Lower leg skin (tissue), 4 donors: ENCODE measurements at regions not wholly inside any gene's neighbourhood (a gene's known extent, or its start where the extent isn't known, plus 50 kb on each side); places are given as distances from the start of the nearest gene placed in this dataset.

Experiments used
- DNase-seq, 2 donors: peaks; one replicate each; pipeline ENCODE4 v3.0.0-alpha.2; 2019; ENCODE audit warnings: low spot score in 2 of 2
- H3K4me3 ChIP-seq: fragments of 200-600 bp; sonication (generic); 2 replicates; pipeline ENCODE4 v1.5.1; 2017; ENCODE audit warnings: mild to moderate bottlenecking, low read depth; ENCODE audit not compliant: poor library complexity, severe bottlenecking
- CTCF ChIP-seq, 3 donors: fragments of 450-650 bp; IDR thresholded peaks; one replicate each; pipeline ENCODE4 v1.5.1; 2016; ENCODE audit warnings: antibody characterized with exemption in 3 of 3, mild to moderate bottlenecking in 3 of 3, moderate library complexity in 2 of 3
- POLR2A ChIP-seq, 2 donors: fragments of 450-650 bp; IDR thresholded peaks; one replicate each; pipeline ENCODE4 v1.6.1; 2016 to 2017; ENCODE audit warnings: antibody characterized with exemption in 2 of 2, mild to moderate bottlenecking in 1 of 2, moderate library complexity in 1 of 2
- WGBS, 2 donors: methylation state at CpG; one replicate each; pipeline ENCODE4 v1.1.5; 2018; 5-methylcytosine and 5-hydroxymethylcytosine counted together
- intact Hi-C: fragments of 100-400 bp; cut with DNase I; formaldehyde crosslinking; loops from one replicate; pipeline ENCODE4 v1.15.0; 2023; ENCODE audit warnings: low total_unique reads

DNA sequence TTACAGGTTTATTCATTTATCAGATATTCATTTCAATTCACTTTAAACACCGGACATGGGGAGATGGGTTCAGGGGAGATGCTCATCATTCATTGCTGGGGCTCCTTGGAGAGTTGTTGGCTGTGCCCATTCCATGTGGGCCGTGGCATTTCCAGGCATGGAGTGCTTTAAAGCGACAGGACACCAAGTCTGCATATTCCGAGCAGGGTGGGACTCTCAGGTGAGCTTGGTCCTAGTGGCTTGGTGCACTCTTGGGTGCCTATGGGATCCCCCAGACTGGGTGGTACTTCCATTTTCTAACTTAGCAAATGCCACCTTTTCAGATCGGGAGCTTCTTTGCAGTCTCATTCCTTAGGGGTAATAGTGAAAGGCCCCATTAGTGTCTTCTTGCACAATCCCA, 619.5 kb upstream of the CADM1 start:
- H3K4me3 ChIP-seq: no peak overlapping the region
- TF ChIP-seq CTCF (IDR thresholded peaks at IDR 0.05) (no peak), POLR2A (IDR thresholded peaks at IDR 0.05) (no peak)
- WGBS, 2 donors: 91 to 92% methylated on average over 5 of the region's 5 CpGs
- DNase-seq: peak in 1 of 2 donors; percentile 25
- intact Hi-C loops: no loop called here

DNA sequence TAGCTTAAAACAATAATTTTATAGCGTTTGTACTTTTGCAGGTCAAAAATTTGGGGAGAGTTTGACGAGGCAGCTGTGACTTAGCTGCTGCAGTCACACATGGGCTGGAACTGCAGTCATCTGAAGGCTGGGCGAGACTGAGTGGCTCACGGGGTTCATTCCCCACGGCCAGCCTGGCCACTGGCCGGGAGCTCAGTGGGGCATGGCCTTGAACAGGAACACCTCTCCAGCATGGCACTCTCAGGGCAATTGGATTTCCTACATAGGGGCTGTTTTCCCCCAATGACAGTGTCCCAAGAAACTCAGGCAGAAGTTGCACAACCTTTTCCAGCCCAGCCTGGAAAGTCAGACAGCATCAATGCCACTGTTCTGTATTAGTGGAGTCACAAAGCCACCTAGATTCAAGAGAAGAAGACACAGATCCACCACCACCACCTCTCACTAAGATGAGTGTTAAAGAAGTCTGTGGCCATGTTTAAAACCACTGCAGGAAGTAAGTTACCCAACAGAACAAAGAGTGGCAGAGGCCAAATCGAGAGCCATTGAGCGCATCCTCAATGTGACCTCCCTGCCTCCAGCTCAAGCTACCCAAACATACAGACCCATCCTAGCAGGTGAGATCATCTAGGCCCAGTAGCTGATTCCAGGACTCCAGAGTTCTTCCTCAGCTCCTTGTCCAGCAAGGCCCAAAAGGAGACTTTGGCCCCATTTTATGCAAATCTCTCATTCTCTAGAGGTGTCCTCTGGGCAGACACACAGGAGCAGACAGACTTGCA, 618.7 kb upstream of the CADM1 start:
- DNase-seq: peak in 1 of 2 donors; percentile 61
- WGBS, 2 donors: 85 to 91% methylated on average over 8 of the region's 8 CpGs
- no peak for TF ChIP-seq POLR2A (IDR thresholded peaks at IDR 0.05)
- TF ChIP-seq CTCF (IDR thresholded peaks at IDR 0.05): no peak
- no peak overlapping the region for H3K4me3 ChIP-seq
- intact Hi-C loops: no loop called here

DNA sequence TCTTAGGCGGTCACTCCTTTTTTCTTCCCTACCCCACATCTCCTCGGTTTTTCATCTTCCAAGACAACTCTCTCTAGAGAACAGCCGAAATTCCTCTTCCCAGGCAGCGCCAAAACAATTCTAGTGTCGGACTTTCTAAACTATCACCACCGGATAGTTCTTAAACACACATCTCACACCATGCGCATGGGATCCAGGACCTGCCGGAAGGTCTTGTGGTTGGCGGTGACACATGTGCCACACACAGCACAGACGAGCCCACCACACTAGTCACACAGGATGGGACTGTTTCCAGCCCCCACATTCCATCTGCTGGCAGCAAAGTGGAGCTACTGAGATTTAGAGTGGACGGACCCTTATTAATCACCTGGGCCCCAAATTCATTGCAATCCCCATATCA, 614.9 kb upstream of the CADM1 start:
- TF ChIP-seq POLR2A (IDR thresholded peaks at IDR 0.05): no peak
- no peak for TF ChIP-seq CTCF (IDR thresholded peaks at IDR 0.05)
- peak in 1 of 2 donors; percentile 52 for DNase-seq
- 92 to 93% methylated on average over 11 of the region's 11 CpGs for WGBS, 2 donors
- no peak overlapping the region for H3K4me3 ChIP-seq
- intact Hi-C loops: no loop called here

DNA sequence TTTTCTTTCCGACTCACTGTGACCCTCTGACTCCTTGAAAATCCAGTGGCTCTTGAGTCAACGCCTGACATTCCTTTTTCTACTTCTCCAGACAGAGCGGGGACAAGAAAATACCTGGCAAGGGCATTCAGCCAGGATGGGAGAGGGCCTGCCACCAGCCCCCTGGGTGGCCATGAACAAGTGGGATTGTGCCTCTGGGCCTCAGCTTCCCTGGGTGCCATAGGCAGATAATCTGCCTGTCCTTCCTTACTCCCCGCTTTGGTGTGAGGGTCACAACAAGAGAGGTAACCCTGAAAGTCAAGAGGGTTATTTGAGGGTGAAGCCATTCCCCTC, 613.9 kb upstream of the CADM1 start:
- peak in 1 of 2 donors; percentile 45 for DNase-seq
- intact Hi-C loops: no loop called here
- 79 to 83% methylated on average over 4 of the region's 4 CpGs for WGBS, 2 donors
- no peak overlapping the region for H3K4me3 ChIP-seq
- no peak for TF ChIP-seq CTCF (IDR thresholded peaks at IDR 0.05)
- no peak for TF ChIP-seq POLR2A (IDR thresholded peaks at IDR 0.05)

DNA sequence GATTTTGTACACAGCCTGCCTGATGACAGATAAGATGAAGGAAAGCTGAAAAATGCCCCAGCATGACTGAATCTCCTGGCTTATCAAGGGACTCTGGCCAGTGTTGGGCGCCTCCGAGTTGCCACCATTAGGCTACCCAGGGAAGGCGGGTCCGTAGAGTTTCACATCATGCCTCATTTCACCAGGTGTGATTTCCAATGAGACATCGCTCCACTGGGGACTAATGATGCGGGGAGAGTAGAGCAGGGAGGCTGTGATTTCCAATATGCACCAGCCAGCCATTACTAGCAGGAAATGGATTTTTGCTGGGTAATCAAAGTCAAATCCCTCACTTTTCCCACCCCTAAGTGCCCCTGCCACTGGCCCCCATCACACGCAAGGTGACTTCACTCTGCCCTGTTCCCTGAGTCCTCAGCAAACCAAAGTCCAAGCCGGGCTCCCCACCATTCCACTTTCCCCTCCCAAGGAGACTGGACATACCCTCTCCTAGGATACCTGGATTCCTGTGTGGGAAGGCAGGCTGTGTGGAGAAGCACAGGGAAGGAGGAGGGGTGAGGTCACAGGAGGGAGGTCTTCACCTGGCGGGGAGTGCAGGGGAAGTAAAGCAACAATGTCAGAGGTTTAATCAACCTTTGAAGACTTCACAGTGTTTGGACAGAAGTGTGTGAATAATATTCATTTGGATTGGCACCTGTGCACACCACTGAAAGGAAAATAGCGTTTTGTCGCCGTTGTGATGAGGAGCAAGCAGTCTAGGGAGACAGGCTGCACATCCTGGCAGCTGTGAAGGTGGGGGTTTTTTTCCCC, 613.3 kb upstream of the CADM1 start:
- TF ChIP-seq CTCF (IDR thresholded peaks at IDR 0.05) (no peak), POLR2A (IDR thresholded peaks at IDR 0.05) (no peak)
- no peak overlapping the region for H3K4me3 ChIP-seq
- 90 to 91% methylated on average over 12 of the region's 12 CpGs for WGBS, 2 donors
- intact Hi-C loops: no loop called here
- peak in 1 of 2 donors; percentile 49 for DNase-seq
